HCT116 (cell line): ENCODE measurements at regions not wholly inside any gene's neighbourhood (a gene's known extent, or its start where the extent isn't known, plus 50 kb on each side); places are given as distances from the start of the nearest gene placed in this dataset.

Source experiments
- ATAC-seq: fragments of 200-7000 bp; cut with Tn5 transposase; 2 replicates; pipeline ENCODE4 v1.9.1; 2020; ENCODE audit warnings: mild to moderate bottlenecking, moderate library complexity
- BruUV-seq: library from RNA; stranded (reverse); fragments of 400-500 nt; replicated peaks from 2 replicates; lab custom pipeline; 2021; lab: Mats Ljungman, UMichigan
- CTCF ChIA-PET: fragments of 300-600 bp; sonication (Branson Sonifier 250); formaldehyde crosslinking; loops from one replicate; lab custom pipeline; 2021; ENCODE audit warnings: antibody characterized with exemption; lab: Charles Lee
- POLR2A ChIA-PET: fragments of 300-600, 350-600 bp; sonication (Branson Sonifier 250); formaldehyde crosslinking; loops from one replicate; lab custom pipeline; 2021; ENCODE audit warnings: antibody characterized with exemption; lab: Charles Lee
- RAD21 ChIA-PET, 2 experiments: fragments of 300-600 bp; sonication (Branson Sonifier 250); formaldehyde crosslinking; loops; one replicate each; lab custom pipeline; 2023; ENCODE audit warnings: low total read pairs in 2 of 2; ENCODE audit not compliant: uncharacterized antibody in 2 of 2, unreplicated experiment in 2 of 2, low non-redundant PET in 1 of 2; lab: Charles Lee
- DNase-seq: peaks from one replicate; pipeline ENCODE4 v3.0.0-alpha.2; 2010; ENCODE audit warnings: low read depth, low spot score
- H2AFZ ChIP-seq: fragments of 200-600 bp; shearing (Covaris generic), sonication (generic); 2 replicates; pipeline ENCODE4 v1.6.1; 2017; ENCODE audit warnings: low read depth, mixed run types, mixed read lengths, antibody characterized with exemption, low read length; ENCODE audit not compliant: poor library complexity, severe bottlenecking
- H3K27ac ChIP-seq: 2 replicates; pipeline ENCODE4 v1.5.1; 2012; ENCODE audit warnings: low read depth, low read length
- H3K27me3 ChIP-seq: fragments of 200-600 bp; sonication (generic); 2 replicates; pipeline ENCODE4 v1.6.1; 2016; ENCODE audit warnings: mixed run types, low read length, mixed read lengths; ENCODE audit not compliant: insufficient read depth
- H3K36me3 ChIP-seq, 2 experiments: fragments of 200-500 bp in 1 of 2; fragments of 200-600 bp in 1 of 2; sonication (Bioruptor generic) in 1 of 2; sonication (generic) in 1 of 2; 2 replicates each; pipeline versions ENCODE4 v1.5.1 to v1.6.1; 2014 to 2016; ENCODE audit warnings: low read length in 2 of 2, inconsistent platforms in 1 of 2, mixed read lengths in 1 of 2, mixed run types in 1 of 2; ENCODE audit not compliant: insufficient read depth in 2 of 2, control insufficient read depth in 1 of 2
- H3K4me1 ChIP-seq, 2 experiments: fragments of 200-600 bp in 1 of 2; sonication (generic) in 1 of 2; 2 replicates each; pipeline versions ENCODE4 v1.5.1 to v1.6.1; 2012 to 2017; ENCODE audit warnings: low read length in 2 of 2, inconsistent platforms in 1 of 2, mild to moderate bottlenecking in 1 of 2, mixed read lengths in 1 of 2, mixed run types in 1 of 2, moderate library complexity in 1 of 2; ENCODE audit not compliant: insufficient read depth in 2 of 2, control insufficient read depth in 1 of 2
- H3K4me2 ChIP-seq: fragments of 200-600 bp; sonication (generic); 2 replicates; pipeline ENCODE4 v1.6.1; 2017; ENCODE audit warnings: mixed run types, low read length, mixed read lengths
- H3K4me3 ChIP-seq, 2 experiments: fragments of 200-600 bp in 1 of 2; sonication (generic) in 1 of 2; replicated peaks in 1 of 2; 2 replicates each; pipeline ENCODE4 v1.5.1; 2011 to 2016; ENCODE audit warnings: low read length in 2 of 2, control low read depth in 1 of 2, low read depth in 1 of 2, mild to moderate bottlenecking in 1 of 2, mixed read lengths in 1 of 2, mixed run types in 1 of 2
- H3K79me2 ChIP-seq: fragments of 200-600 bp; sonication (generic); 2 replicates; pipeline ENCODE4 v1.6.1; 2017; ENCODE audit warnings: mild to moderate bottlenecking, mixed run types, low read length, moderate library complexity, mixed read lengths; ENCODE audit not compliant: insufficient read depth
- H3K9ac ChIP-seq: fragments of 200-600 bp; sonication (generic); 2 replicates; pipeline ENCODE4 v1.6.1; 2016; ENCODE audit warnings: low read length, mixed read lengths
- H3K9me2 ChIP-seq: fragments of 200-600 bp; sonication (generic), shearing (Covaris generic); 2 replicates; pipeline ENCODE4 v1.6.1; 2017; ENCODE audit warnings: mixed run types, mild to moderate bottlenecking, moderate library complexity; ENCODE audit not compliant: insufficient read depth
- H3K9me3 ChIP-seq, 2 experiments: fragments of 200-500 bp in 1 of 2; fragments of 200-600 bp in 1 of 2; sonication (Bioruptor generic) in 1 of 2; sonication (generic) in 1 of 2; 2 replicates each; pipeline ENCODE4 v1.6.1; 2014 to 2017; ENCODE audit warnings: low read length in 2 of 2, mixed read lengths in 2 of 2, inconsistent platforms in 1 of 2, low read depth in 1 of 2, mild to moderate bottlenecking in 1 of 2, mixed run types in 1 of 2, moderate library complexity in 1 of 2; ENCODE audit not compliant: control insufficient read depth in 1 of 2, insufficient read depth in 1 of 2
- H4K20me1 ChIP-seq: fragments of 200-600 bp; sonication (generic), shearing (Covaris generic); 2 replicates; pipeline ENCODE4 v1.6.1; 2017; ENCODE audit warnings: mixed run types, mild to moderate bottlenecking, moderate library complexity; ENCODE audit not compliant: insufficient read depth
- CEBPB ChIP-seq: IDR thresholded peaks from 2 replicates; pipeline ENCODE4 v1.6.1; 2012; ENCODE audit warnings: low read depth
- CTCF ChIP-seq, 3 experiments: fragments of 200-600 bp in 1 of 3; sonication (generic) in 1 of 3; IDR thresholded peaks in 2 of 3; conservative IDR thresholded peaks in 1 of 3; 2 replicates each; pipeline ENCODE4 v1.5.1; 2012 to 2017; ENCODE audit warnings: low read depth in 2 of 3, low read length in 2 of 3, antibody characterized with exemption in 1 of 3, borderline replicate concordance in 1 of 3, control low read depth in 1 of 3, mild to moderate bottlenecking in 1 of 3, mixed read lengths in 1 of 3, mixed run types in 1 of 3, moderate library complexity in 1 of 3; ENCODE audit not compliant: insufficient read depth in 1 of 3
- ELF1 ChIP-seq: IDR thresholded peaks from 2 replicates; pipeline ENCODE4 v1.6.1; 2012; ENCODE audit warnings: low read depth, borderline replicate concordance
- EZH2 ChIP-seq: fragments of 200-600 bp; sonication (generic); IDR thresholded peaks from 2 replicates; pipeline ENCODE4 v1.6.1; 2017; ENCODE audit warnings: antibody characterized with exemption, mixed run types
- EZH2phosphoT487 ChIP-seq: fragments of 200-600 bp; IDR thresholded peaks from 2 replicates; pipeline ENCODE4 v1.6.1; 2018; ENCODE audit warnings: antibody characterized with exemption, borderline replicate concordance
- FOSL1 ChIP-seq: IDR thresholded peaks from 2 replicates; pipeline ENCODE4 v1.6.1; 2012; ENCODE audit warnings: low read depth
- POLR2A ChIP-seq: IDR thresholded peaks from 2 replicates; pipeline ENCODE4 v1.7.0; 2011; ENCODE audit warnings: borderline replicate concordance; ENCODE audit not compliant: insufficient read depth, insufficient read length; ENCODE audit errors: extremely low read depth
- POLR2AphosphoS5 ChIP-seq: IDR thresholded peaks from 2 replicates; pipeline ENCODE4 v1.6.1; 2011; ENCODE audit warnings: mild to moderate bottlenecking, low read depth, low read length, moderate library complexity
- RAD21 ChIP-seq: IDR thresholded peaks from 2 replicates; pipeline ENCODE4 v1.6.1; 2012; ENCODE audit warnings: low read depth, mild to moderate bottlenecking
- REST ChIP-seq: IDR thresholded peaks from 2 replicates; pipeline ENCODE4 v1.6.1; 2012; ENCODE audit warnings: low read depth
- SIN3A ChIP-seq: IDR thresholded peaks from 2 replicates; pipeline ENCODE4 v1.6.1; 2012; ENCODE audit warnings: low read depth
- SP1 ChIP-seq: IDR thresholded peaks from 2 replicates; pipeline ENCODE4 v1.6.1; 2012; ENCODE audit warnings: low read depth
- ZBTB33 ChIP-seq: IDR thresholded peaks from 2 replicates; pipeline ENCODE4 v1.6.1; 2011; ENCODE audit warnings: mild to moderate bottlenecking, low read length, moderate library complexity; ENCODE audit not compliant: insufficient replicate concordance; ENCODE audit errors: extremely low read depth
- ZNF274 ChIP-seq: fragments of 200-500 bp; sonication (Bioruptor generic); IDR thresholded peaks from 2 replicates; pipeline ENCODE4 v1.6.1; 2014; ENCODE audit warnings: mild to moderate bottlenecking, low read depth, low read length, inconsistent platforms
- intact Hi-C: fragments of 100-400 bp; cut with micrococcal nuclease; formaldehyde crosslinking; loops from 2 replicates; pipeline ENCODE4 v1.10.0; 2022

GRCh38 chr5:24232041-24232440 lies 412.7 kb downstream of the CDH10 start:
- Histone ChIP-seq H3K27ac (no peak overlapping the region), H2AFZ (no peak overlapping the region), H3K4me3 (no peak overlapping the region), H3K9me2 (no peaks in the 10 kb centered on the region), H3K9ac (no peak overlapping the region), H3K36me3 (no peaks in the 10 kb centered on the region), H3K4me1 (no peaks in the 10 kb centered on the region), H4K20me1 (no peaks in the 10 kb centered on the region), H3K4me2 (no peak overlapping the region), H3K9me3 (peaks cover 10% of the 10 kb centered on the region in 2 experiments; a peak in 2 of 4 replicates), H3K27me3 (no peaks in the 10 kb centered on the region), H3K79me2 (no peaks in the 10 kb centered on the region)
- DNase-seq: no peak
- ATAC-seq: no peak
- TF ChIP-seq EZH2 (no peak), CEBPB (no peak), RAD21 (no peak), ELF1 (no peak), SP1 (no peak), CTCF (IDR thresholded peaks at IDR 0.05 in 2 of 3, conservative IDR thresholded peaks at IDR 0.05 in 1 of 3; ENCODE audit: borderline replicate concordance in 1 of 3, insufficient read depth in 1 of 3, low read depth in 2 of 3, low read length in 2 of 3) (no peak), REST (no peak), SIN3A (no peak), POLR2A (no peak), ZBTB33 (no peak), POLR2AphosphoS5 (no peak), EZH2phosphoT487 (no peak), FOSL1 (no peak), ZNF274 (no peak)
- intact Hi-C loops: no loop called here
- ChIA-PET CTCF (no interaction called here), POLR2A (no interaction called here), RAD21 (no interaction called here)
- no TSS peak for BruUV-seq
